Parathyroid adenoma (tissue), 2 donors: ENCODE measurements at regions not wholly inside any gene's neighbourhood (a gene's known extent, or its start where the extent isn't known, plus 50 kb on each side); places are given as distances from the start of the nearest gene placed in this dataset.

Source experiments
- H2AFZ ChIP-seq: fragments of 300-600 bp; sonication (generic); one replicate; pipeline ENCODE4 v1.7.0; 2017; ENCODE audit warnings: antibody characterized with exemption, mild to moderate bottlenecking
- H3K27ac ChIP-seq: fragments of 300-600 bp; sonication (generic); one replicate; pipeline ENCODE4 v1.7.0; 2017
- H3K27me3 ChIP-seq: fragments of 300-600 bp; sonication (generic); one replicate; pipeline ENCODE4 v1.7.0; 2017; ENCODE audit warnings: low read length; ENCODE audit not compliant: control insufficient read depth, insufficient read depth
- H3K36me3 ChIP-seq: fragments of 300-600 bp; sonication (generic); one replicate; pipeline ENCODE4 v1.7.0; 2017; ENCODE audit warnings: low read length; ENCODE audit not compliant: control insufficient read depth, insufficient read depth
- H3K4me1 ChIP-seq: fragments of 300-600 bp; sonication (generic); one replicate; pipeline ENCODE4 v1.7.0; 2017; ENCODE audit warnings: control low read depth
- H3K4me2 ChIP-seq: fragments of 300-600 bp; sonication (generic); one replicate; pipeline ENCODE4 v1.7.0; 2017; ENCODE audit warnings: low read length
- H3K4me3 ChIP-seq: fragments of 300-600 bp; sonication (generic); one replicate; pipeline ENCODE4 v1.7.0; 2017; ENCODE audit warnings: low read depth, low read length
- H3K79me2 ChIP-seq: fragments of 300-600 bp; sonication (generic); one replicate; pipeline ENCODE4 v1.7.0; 2017; ENCODE audit warnings: control low read depth
- H3K9ac ChIP-seq: fragments of 300-600 bp; sonication (generic); one replicate; pipeline ENCODE4 v1.7.0; 2017; ENCODE audit warnings: mild to moderate bottlenecking
- H3K9me3 ChIP-seq: fragments of 300-600 bp; sonication (generic); one replicate; pipeline ENCODE4 v1.7.0; 2017; ENCODE audit warnings: low read length; ENCODE audit not compliant: control insufficient read depth
- TF ChIP-seq, protein P1 (sequence below): fragments of 300-600 bp; sonication (generic); IDR thresholded peaks from one replicate; pipeline ENCODE4 v1.7.0; 2017; ENCODE audit warnings: antibody characterized with exemption, mild to moderate bottlenecking
- donor health status: primary hyperparathyroidism.

DNA sequence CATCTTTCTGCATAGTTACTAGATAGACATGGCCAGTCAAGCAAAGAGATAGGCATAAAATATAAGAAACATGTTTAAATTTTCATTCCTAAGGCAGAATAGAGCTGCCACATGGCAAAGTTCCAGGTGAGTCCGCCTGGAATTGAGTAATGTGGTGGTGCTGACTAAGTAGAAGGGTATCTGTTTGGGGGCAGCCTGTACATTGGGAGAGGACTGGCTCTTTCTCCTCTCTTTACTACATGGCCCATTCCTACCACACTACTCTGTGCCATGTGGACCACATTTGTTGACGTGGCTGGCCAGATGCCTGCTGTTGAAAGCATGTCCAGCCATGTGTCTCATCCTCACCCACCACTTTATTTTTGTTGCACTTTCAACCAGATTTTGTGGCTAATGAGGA lies 354.0 kb downstream of the ETNK1 start:
- Histone ChIP-seq H3K4me2 (no peak overlapping the region), H3K27ac (no peak overlapping the region), H3K9ac (no peak overlapping the region), H3K79me2 (no peaks in the 10 kb centered on the region), H3K9me3 (no peaks in the 10 kb centered on the region), H3K36me3 (no peaks in the 10 kb centered on the region), H3K27me3 (no peaks in the 10 kb centered on the region), H3K4me1 (no peaks in the 10 kb centered on the region), H2AFZ (no peak overlapping the region), H3K4me3 (no peak overlapping the region)
- TF ChIP-seq, protein P1, sequence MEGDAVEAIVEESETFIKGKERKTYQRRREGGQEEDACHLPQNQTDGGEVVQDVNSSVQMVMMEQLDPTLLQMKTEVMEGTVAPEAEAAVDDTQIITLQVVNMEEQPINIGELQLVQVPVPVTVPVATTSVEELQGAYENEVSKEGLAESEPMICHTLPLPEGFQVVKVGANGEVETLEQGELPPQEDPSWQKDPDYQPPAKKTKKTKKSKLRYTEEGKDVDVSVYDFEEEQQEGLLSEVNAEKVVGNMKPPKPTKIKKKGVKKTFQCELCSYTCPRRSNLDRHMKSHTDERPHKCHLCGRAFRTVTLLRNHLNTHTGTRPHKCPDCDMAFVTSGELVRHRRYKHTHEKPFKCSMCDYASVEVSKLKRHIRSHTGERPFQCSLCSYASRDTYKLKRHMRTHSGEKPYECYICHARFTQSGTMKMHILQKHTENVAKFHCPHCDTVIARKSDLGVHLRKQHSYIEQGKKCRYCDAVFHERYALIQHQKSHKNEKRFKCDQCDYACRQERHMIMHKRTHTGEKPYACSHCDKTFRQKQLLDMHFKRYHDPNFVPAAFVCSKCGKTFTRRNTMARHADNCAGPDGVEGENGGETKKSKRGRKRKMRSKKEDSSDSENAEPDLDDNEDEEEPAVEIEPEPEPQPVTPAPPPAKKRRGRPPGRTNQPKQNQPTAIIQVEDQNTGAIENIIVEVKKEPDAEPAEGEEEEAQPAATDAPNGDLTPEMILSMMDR, result no peak

DNA sequence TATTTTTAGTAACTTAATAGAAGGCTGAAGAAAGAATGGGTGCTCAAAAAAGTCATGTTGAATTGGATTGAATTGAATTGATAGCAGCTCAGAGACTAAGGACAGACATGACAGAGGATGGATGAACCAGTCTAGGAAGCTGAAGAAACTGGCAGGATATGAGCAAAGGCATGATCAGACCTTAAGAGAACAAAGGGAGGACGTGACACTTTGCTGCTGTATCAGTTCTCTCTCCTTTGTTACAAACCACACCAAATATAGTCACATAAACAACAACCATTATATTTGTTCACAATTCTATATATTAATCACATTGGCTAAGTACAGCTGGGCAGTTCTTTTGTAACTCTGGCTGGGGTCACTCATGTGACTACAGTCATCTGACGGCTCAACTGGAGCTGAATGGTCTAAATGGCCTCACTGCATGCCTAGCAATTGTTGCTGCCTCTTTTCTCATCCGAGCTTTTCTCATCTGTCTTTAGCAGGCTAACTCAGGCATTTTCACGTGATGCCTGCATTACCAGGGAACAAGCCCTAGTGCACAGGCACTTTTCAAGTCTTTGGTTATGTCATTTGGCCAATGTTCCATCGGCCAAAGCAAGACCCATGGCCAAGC lies 355.0 kb downstream of the ETNK1 start:
- Histone ChIP-seq H3K4me2 (no peak overlapping the region), H3K4me3 (no peak overlapping the region), H3K27ac (no peak overlapping the region), H3K27me3 (no peaks in the 10 kb centered on the region), H3K9me3 (no peaks in the 10 kb centered on the region), H2AFZ (no peak overlapping the region), H3K79me2 (no peaks in the 10 kb centered on the region), H3K4me1 (no peaks in the 10 kb centered on the region), H3K9ac (no peak overlapping the region), H3K36me3 (no peaks in the 10 kb centered on the region)
- TF ChIP-seq, protein P1, result no peak

DNA sequence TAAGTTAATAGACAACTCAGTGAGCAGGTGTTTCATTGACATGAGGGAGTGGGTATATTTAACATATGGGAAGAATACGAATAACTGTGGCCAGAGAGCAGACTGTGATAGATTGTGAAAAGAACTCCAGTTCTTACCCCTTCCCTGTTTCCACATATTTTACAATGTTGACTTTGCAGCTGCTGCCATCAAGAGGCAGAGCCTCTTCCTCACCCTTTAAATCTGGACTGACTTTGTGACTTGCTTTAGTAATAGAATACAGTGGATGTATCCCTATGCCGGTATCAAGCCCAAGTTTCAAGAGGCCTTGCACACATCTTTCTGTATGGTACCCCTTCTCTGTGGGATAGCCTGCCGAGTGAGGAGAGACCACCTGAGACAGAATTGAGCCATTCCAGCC lies 356.7 kb downstream of the ETNK1 start:
- no peak overlapping the region for H3K4me3 ChIP-seq
- H2AFZ ChIP-seq, result no peak overlapping the region

DNA sequence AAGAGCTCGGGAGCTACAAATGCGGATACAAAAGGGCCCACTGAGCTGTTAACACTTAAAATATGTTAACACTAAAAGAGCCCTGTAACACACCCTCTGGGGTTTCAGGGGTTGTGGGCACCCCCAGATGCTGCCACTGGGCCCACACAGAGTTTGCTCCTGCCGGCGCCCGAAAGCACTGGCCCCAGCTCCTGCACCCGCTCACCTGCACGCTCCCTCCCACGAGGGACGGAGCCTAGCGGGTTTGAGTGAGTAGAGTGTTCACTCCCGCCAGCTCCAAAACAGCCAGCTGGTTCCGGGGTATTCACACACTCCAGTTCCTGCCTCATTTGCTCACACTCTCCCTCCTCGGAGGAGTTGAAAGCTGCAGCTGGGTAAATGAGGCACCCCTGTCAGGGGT lies 357.7 kb downstream of the ETNK1 start:
- Histone ChIP-seq H3K4me3 (no peak overlapping the region), H3K27ac (no peak overlapping the region), H3K36me3 (no peaks in the 10 kb centered on the region), H2AFZ (no peak overlapping the region), H3K9ac (no peak overlapping the region), H3K79me2 (no peaks in the 10 kb centered on the region), H3K27me3 (no peaks in the 10 kb centered on the region), H3K4me2 (no peak overlapping the region), H3K9me3 (no peaks in the 10 kb centered on the region), H3K4me1 (no peaks in the 10 kb centered on the region)
- TF ChIP-seq, protein P1, result no peak

More for the DNA sequence above, 356.7 kb downstream of the ETNK1 start:
- Histone ChIP-seq H3K4me2 (no peak overlapping the region), H3K79me2 (no peaks in the 10 kb centered on the region), H3K27me3 (no peaks in the 10 kb centered on the region), H3K9ac (no peak overlapping the region), H3K4me1 (no peaks in the 10 kb centered on the region), H3K27ac (no peak overlapping the region), H3K9me3 (no peaks in the 10 kb centered on the region), H3K36me3 (no peaks in the 10 kb centered on the region)
- TF ChIP-seq, protein P1, result no peak

DNA sequence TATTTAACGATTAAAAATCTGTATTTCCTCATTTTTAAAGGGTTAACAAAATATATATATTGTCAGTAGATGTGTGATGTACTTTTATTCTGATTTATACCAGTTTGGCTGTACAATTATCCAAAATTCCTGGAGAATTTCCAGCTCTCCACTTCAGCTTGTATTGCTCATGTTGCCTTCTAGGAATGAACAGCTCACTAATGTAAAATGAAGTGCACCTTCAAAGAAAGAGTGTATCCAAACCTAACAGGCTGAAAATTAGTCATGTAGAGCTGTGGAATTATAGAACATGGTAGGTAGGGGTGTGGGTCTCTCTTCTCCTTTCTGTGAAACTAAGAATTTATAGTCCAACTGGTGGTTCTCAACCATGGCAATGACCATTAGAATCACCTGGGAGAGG lies 362.0 kb downstream of the ETNK1 start:
- no peak overlapping the region for H3K9ac ChIP-seq
- no peak overlapping the region for H3K4me3 ChIP-seq
- H3K4me1 ChIP-seq, result no peaks in the 10 kb centered on the region
- H3K27ac ChIP-seq, result no peak overlapping the region
- H3K27me3 ChIP-seq, result no peaks in the 10 kb centered on the region
- TF ChIP-seq, protein P1, result no peak
- no peak overlapping the region for H3K4me2 ChIP-seq
- no peaks in the 10 kb centered on the region for H3K9me3 ChIP-seq
- H3K79me2 ChIP-seq, result no peaks in the 10 kb centered on the region
- no peaks in the 10 kb centered on the region for H3K36me3 ChIP-seq
- H2AFZ ChIP-seq, result no peak overlapping the region
